ENCODE measurements at regions not wholly inside any gene's neighbourhood (a gene's known extent, or its start where the extent isn't known, plus 50 kb on each side); places are given as distances from the start of the nearest gene placed in this dataset.

DNA sequence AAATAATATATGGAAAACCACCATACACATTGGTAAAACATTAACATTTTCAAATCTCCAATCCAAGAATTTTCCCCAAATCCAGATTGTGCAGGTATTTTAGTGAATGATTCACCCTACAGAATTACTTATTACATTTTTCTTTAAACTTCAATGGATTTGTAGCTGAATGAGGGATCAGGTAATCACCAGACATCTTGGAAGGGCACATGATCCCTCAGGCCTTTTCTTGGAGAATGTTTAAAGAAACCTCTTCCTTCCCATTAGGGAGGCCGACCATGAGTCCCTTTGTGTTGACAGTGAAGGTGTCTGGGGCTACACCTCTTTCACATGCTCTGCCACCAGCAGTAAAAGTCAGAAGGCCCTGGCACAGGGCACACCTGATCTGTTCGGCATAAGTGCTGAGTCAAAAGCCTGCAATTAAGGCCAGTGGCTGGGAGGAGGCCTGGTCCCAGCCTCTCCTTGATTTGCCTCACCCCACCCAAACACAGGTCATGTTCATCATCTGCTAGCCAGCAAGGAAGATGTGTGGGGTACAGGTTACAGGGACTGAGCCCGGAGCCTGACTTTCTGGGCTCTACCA lies 207.7 kb downstream of the SNX10 start (continued):
- TF ChIP-seq, protein P1, sequence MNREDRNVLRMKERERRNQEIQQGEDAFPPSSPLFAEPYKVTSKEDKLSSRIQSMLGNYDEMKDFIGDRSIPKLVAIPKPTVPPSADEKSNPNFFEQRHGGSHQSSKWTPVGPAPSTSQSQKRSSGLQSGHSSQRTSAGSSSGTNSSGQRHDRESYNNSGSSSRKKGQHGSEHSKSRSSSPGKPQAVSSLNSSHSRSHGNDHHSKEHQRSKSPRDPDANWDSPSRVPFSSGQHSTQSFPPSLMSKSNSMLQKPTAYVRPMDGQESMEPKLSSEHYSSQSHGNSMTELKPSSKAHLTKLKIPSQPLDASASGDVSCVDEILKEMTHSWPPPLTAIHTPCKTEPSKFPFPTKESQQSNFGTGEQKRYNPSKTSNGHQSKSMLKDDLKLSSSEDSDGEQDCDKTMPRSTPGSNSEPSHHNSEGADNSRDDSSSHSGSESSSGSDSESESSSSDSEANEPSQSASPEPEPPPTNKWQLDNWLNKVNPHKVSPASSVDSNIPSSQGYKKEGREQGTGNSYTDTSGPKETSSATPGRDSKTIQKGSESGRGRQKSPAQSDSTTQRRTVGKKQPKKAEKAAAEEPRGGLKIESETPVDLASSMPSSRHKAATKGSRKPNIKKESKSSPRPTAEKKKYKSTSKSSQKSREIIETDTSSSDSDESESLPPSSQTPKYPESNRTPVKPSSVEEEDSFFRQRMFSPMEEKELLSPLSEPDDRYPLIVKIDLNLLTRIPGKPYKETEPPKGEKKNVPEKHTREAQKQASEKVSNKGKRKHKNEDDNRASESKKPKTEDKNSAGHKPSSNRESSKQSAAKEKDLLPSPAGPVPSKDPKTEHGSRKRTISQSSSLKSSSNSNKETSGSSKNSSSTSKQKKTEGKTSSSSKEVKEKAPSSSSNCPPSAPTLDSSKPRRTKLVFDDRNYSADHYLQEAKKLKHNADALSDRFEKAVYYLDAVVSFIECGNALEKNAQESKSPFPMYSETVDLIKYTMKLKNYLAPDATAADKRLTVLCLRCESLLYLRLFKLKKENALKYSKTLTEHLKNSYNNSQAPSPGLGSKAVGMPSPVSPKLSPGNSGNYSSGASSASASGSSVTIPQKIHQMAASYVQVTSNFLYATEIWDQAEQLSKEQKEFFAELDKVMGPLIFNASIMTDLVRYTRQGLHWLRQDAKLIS (CRISPR knock-in tag; IDR thresholded peaks at IDR 0.05) = no peak
- TF ChIP-seq, protein P2, sequence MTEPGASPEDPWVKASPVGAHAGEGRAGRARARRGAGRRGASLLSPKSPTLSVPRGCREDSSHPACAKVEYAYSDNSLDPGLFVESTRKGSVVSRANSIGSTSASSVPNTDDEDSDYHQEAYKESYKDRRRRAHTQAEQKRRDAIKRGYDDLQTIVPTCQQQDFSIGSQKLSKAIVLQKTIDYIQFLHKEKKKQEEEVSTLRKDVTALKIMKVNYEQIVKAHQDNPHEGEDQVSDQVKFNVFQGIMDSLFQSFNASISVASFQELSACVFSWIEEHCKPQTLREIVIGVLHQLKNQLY (CRISPR knock-in tag; conservative IDR thresholded peaks at IDR 0.05) = no peak
- no peak for TF ChIP-seq C11orf30 (IDR thresholded peaks at IDR 0.05; ENCODE audit: low read depth)

DNA sequence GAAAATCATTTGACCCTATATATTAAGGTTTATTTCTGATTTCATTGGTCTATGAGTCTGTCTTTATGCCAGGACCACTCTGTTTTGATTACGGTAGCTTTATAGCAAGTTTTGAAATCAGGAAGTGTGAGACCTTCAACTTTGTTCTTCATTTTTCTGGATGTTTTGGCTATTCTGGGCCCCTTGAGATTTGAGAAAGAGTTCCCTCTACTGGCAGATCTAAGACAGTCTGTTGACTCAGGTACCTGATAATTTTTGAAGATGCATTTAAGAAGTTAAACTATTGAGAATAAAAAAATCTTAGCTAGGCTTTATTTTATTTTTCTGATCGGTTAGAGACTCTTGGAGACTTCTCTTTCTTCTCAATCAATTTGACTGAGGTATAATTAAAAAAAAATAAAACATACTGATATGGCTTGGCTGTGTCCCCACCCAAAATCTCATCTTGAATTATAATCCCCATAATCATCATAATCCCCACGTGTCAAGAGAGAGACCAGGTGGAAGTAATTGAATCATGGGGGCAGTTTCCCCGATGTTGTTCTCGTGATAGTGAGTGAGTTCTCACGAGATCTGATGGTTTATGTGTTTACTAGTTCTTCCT lies 209.2 kb downstream of the SNX10 start:
- in situ Hi-C loops (cut with MboI) (loop anchor here (25.0 kb wide), 2 partner anchors 614 to 661 kb away; partner anchors contain the start of genes HOXA10, HOXA3, HOXA7 and HOXA9), intact Hi-C loops (cut with micrococcal nuclease) (loop anchor here (1.0 to 10.0 kb wide), 3 partner anchors 132 to 609 kb away; no protein-coding TSS in a partner anchor)
- ChIA-PET CTCF (ENCODE audit: low intra/inter-chr PET ratio) (interaction anchor here (0.6 to 3.6 kb wide), 5 partner anchors 116 to 220 kb away, joined by 3 to 21 read pairs (median 5); no protein-coding TSS in a partner anchor), POLR2A (interaction anchor here (0.8 kb wide), 1 partner anchor 313 kb away, joined by 3 read pairs; no protein-coding TSS in a partner anchor)
- peak overlapping the region; percentile 22; the same call in 1 of the 2 replicates for H2AFZ ChIP-seq (ENCODE audit: low read depth, low read length)
- no peak overlapping the region for H3K9ac ChIP-seq (ENCODE audit: insufficient read depth in 1 of 2, low read depth in 2 of 2, low read length in 2 of 2)
- no peak overlapping the region for H3K4me3 ChIP-seq
- H3K4me2 ChIP-seq (ENCODE audit: insufficient read depth, low read length) = no peak overlapping the region
- no peaks in the 10 kb centered on the region for H3K79me2 ChIP-seq (ENCODE audit: control insufficient read depth, insufficient read depth, low read length)
- no peak overlapping the region for H3K27ac ChIP-seq (ENCODE audit: extremely low read depth, low read depth, low read length)
- peak; percentile 79 for ATAC-seq
- no peaks in the 10 kb centered on the region for H3K9me1 ChIP-seq (ENCODE audit: control insufficient read depth, insufficient read depth, low read length)
- H3K36me3 ChIP-seq (ENCODE audit: control insufficient read depth, insufficient read depth, low read length) = no peaks in the 10 kb centered on the region
- no TSS peak for BruUV-seq (replicated peaks)
- 0% methylated on average over 6 of the region's 6 CpGs for WGBS (ENCODE audit: insufficient coverage, low coverage, missing lambda C conversion rate)
- no peaks in the 10 kb centered on the region for H3K9me3 ChIP-seq (replicated peaks; ENCODE audit: control insufficient read depth, insufficient read depth, low read depth, low read length)
- FAIRE-seq = peak; percentile 70
- peaks cover 3 to 8% of the 10 kb centered on the region in 2 experiments; a peak in 3 of 5 replicates for H3K4me1 ChIP-seq (replicated peaks in 1 of 2; ENCODE audit: control insufficient read depth in 2 of 2, insufficient read depth in 2 of 2, low read length in 2 of 2)
- no peaks in the 10 kb centered on the region for H4K20me1 ChIP-seq (replicated peaks; ENCODE audit: control insufficient read depth, insufficient read depth, low read length)
- H3K27me3 ChIP-seq (ENCODE audit: control insufficient read depth in 2 of 2, insufficient read depth in 2 of 2, low read length in 2 of 2) = peaks cover 13 to 16% of the 10 kb centered on the region in 2 experiments; a peak in 4 of 5 replicates
- peak in 2 of 4 experiments; percentile 39 to 55 for DNase-seq (ENCODE audit: extremely low read depth in 1 of 4, low spot score in 3 of 4)
- no peak for TF ChIP-seq FOXK2 (conservative IDR thresholded peaks at IDR 0.05 in 1 of 2, IDR thresholded peaks at IDR 0.05 in 1 of 2; ENCODE audit: low read depth in 2 of 2)

Measured in K562 (cell line).